T-helper 2 cell (primary cell): ENCODE measurements at regions not wholly inside any gene's neighbourhood (a gene's known extent, or its start where the extent isn't known, plus 50 kb on each side); places are given as distances from the start of the nearest gene placed in this dataset.
"Not testable (repeated sequence)": the region's sequence is repeated elsewhere in the genome, so short reads cannot be mapped to it uniquely, and the experiment has no call there.

Experiments used
- DNase-seq, 5 experiments: peaks; one replicate each; pipeline versions ENCODE4 v3.0.0 to v3.0.0-alpha.2; 2012 to 2022

- DNase-seq: not testable (repeated sequence)
Observed at GRCh38 chr10:20652424-20652823, 244.7 kb downstream of the NEBL start.

DNA sequence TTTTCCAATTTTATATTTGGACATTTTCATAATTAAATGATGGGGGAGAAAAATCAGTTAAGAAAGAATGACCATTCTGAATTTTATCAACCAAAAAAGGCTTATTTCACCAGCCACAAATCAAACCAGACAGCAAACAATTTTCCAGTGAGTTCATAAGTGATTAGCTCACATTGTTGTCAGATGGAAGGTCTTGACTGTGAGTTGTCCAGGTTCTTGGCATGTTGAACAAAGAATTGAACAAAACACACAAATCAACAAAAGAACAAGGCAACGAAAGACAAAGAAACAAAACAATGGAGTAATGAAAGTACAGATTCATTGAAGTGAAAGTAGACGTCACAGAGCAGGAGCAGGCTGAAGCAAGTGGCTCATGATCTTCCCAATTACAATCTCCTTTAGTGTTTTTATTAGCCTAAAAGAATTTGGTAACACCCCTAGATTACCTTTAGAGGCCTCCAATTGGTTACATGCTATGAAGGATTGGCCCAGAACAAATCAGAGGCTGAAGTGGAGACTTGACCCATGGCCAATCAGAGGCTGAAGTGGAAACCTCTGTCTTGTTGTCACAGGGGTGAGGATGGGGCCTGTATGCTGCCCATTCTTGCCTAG lies 248.7 kb downstream of the NEBL start:
- no peak for DNase-seq

DNA sequence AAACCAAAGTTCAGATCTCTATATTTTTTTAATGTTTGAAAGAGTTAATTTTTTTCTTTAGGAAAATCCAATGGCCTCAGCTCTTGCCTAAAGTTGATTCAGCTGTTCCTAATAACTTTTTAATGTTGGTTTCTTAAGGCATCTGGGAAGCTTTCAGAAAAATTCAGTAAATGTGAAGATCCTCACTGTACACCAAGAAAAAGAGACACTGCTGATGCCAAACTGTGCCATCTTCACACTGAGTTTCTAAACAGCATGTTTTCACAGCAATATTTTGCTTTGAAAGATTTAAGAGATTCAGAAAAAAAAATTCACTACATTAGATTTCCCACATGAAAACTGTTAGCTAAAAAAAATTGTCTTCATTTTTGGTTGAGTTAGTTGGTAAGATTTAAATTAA lies 249.4 kb downstream of the NEBL start:
- no peak for DNase-seq

DNA sequence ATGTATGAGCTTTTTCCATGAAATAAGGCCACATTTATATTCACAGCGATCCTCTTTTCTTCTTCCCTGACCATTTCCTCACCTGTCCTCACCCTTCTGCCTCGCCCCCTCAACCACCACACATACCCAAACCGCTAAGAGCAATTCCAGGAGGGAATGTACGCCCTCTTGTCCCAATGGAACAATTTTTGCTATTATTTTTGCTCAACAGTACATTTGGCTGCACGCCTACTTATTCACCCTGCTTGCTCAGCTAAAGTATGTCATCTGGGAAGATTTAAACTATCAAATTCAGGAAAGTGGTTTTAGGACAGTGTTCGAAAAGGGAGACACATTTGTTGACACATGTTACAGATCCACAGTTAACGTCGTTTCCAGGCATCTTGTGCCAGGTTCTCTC lies 252.7 kb downstream of the NEBL start:
- no peak for DNase-seq

- no peak for DNase-seq
Observed at GRCh38 chr10:20641605-20642004, 255.5 kb downstream of the NEBL start.

- DNase-seq: no peak
Observed at GRCh38 chr10:20635570-20635969, 261.5 kb downstream of the NEBL start.

GRCh38 chr10:20634839-20635238 lies 262.3 kb downstream of the NEBL start:
- DNase-seq: no peak

- DNase-seq: no peak
Observed at GRCh38 chr10:20633714-20634113, 263.4 kb downstream of the NEBL start.

GRCh38 chr10:20632696-20633095 lies 264.4 kb downstream of the NEBL start:
- no peak for DNase-seq

- DNase-seq: no peak
Observed at GRCh38 chr10:20631229-20631628, 265.9 kb downstream of the NEBL start.

DNA sequence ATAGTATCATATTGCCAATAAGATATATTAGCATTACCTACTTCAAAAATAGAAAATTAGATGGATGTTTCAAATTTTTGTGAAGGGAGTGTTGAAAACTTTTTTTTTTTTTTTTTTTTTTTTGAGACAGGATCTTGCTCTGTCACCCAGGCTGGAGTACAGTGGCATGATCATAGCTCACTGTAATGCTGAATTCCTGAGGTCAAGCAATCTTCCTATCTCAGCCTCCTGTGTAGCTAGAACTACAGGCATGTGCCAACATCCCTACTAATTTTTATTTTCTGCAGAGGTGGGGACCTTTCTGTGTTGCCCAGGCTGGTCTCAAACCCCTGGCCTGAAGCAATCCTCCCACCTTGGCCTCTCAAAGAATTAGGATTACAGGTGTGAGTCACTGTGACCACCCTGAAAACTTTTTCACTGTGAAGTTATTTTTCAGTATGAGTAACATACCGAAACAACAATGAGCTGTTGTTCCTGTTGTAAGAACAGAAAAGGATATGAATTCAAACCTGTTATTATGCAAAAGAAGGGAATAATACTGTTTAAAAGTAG lies 266.9 kb downstream of the NEBL start:
- DNase-seq: no peak

- DNase-seq: no peak
Observed at GRCh38 chr10:20627946-20628507, 269.1 kb downstream of the NEBL start.

GRCh38 chr10:20627087-20627486 lies 270.0 kb downstream of the NEBL start:
- no peak for DNase-seq

- no peak for DNase-seq
Observed at GRCh38 chr10:20625868-20626267, 271.2 kb downstream of the NEBL start.

DNA sequence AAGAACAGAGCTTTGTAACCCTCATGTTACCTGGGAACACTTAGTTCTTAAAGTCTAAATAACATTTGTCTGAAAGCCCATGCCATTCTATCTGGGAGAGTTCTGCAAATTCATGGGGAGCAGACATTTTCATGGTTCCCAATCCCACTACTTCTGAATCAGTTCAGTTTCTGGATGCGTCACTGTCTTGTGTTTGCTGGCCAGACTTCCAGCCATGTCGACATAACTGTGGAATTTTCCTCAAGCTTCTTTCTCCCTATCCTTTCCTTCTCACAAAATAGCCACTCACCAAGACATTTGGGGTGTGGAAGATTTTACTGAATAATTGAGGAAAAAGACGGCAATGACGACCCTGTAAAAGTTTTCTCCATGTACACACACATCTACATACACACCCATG lies 272.5 kb downstream of the NEBL start:
- DNase-seq: no peak

GRCh38 chr10:20623546-20623945 lies 273.6 kb downstream of the NEBL start:
- no peak for DNase-seq

DNA sequence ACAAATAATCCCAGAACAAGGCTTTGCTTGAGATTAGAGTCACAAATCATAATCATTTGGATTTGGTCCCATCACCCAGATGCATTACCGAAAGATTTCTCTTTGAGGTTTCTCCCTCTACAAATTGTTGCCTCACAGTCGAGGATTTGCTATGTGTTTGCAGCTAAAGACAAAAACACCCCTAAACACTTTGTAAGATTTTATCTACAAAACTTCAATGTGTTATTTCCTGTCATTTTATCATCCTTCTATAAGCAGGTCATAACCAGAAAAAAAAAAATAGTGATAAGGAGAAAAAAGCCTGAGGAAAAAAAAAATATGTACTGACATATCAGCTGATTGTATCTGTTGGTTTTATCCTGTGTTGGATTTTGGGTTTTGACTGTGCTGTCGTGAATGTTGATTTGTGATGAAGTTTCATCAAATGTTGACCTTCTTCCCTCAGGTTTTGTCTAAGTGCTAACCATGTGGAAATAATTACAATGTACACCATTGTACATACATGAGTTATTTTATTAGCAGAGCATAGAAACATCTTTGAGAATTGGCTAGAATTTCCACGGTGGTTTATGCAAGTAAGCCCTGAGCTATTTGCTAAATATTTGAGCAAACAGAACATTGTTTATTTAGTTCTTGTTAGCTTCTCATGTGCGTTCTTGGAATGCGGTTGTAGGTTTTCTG lies 274.4 kb downstream of the NEBL start:
- peak in 2 of 5 experiments; percentile 11 to 27 for DNase-seq

DNA sequence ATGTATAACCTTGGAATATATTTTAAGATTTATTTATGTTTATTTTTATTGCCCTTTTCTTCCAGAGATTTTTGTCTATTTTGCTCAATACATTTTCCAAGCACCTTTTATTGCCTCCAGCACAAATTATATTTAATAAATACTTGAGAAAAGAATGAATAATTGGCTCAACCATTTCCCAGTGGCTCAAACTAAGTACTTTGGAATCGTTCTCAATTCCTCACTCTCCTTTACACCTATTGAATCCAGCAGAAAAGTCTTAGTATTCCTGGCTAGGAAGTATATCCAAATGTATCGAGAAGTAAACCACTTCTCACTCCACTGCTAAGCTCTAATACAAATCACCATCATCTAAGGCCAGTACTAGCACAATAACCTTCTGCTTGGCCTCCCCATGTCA lies 276.1 kb downstream of the NEBL start:
- no peak for DNase-seq

GRCh38 chr10:20618011-20618547 lies 279.0 kb downstream of the NEBL start:
- no peak for DNase-seq

- DNase-seq: peak in 1 of 5 experiments; percentile 65
Observed at GRCh38 chr10:20616918-20617810, 279.9 kb downstream of the NEBL start.

DNA sequence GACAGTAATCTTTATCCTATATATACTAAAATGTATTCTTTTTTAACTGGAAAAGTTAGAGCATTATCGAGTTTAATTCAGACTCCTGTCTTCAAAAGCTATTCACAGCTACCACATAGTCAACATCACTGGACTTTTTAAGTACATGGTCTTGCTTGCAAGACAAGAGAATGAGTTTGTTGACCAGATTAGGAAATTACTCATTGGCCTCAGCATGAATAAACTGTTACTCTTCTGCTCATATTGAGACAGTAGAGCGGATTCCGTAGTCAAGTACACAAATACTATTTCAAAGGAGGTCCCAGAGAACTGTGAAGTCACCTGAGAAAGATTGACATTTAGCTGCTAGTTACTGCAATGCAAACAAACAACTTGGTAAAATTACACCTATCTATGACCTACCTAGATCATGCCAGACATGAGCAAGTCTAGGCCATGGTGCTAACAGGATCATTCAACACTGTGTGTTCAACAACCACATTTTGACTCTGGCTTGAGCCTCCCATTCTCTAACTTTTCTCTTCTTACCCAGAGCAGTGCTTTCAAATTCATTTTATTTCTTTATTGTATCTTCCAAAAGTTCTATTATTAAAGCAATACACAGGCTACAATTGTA lies 280.9 kb downstream of the NEBL start:
- no peak for DNase-seq

DNA sequence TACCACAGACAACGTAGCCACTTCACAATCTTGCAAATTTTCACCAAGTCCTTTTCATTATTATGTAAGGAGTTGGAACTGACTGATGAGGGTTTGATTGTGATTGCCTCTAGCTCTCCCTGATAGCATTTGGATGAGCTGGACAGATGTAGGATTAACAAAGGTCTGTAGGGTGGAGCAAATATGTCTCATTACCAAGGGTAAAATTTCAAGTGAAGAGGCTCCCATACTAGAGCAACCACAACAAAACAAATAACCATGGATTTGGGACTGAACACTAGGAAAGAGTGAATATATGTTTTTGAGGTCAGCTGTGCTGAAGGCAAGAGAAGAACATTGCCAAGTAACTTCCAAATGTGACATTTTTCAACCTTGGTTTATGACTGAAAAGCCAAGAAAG lies 281.7 kb downstream of the NEBL start:
- no peak for DNase-seq
